CD4-positive, alpha-beta T cell (primary cell): ENCODE measurements at regions not wholly inside any gene's neighbourhood (a gene's known extent, or its start where the extent isn't known, plus 50 kb on each side); places are given as distances from the start of the nearest gene placed in this dataset.
"Not testable (repeated sequence)": the region's sequence is repeated elsewhere in the genome, so short reads cannot be mapped to it uniquely, and the experiment has no call there.

Source experiments
- ATAC-seq: fragments of 200-7000 bp; cut with Tn5 transposase; one replicate; pipeline ENCODE4 v1.10.0; 2022; ENCODE audit warnings: mild to moderate bottlenecking; ENCODE audit not compliant: poor library complexity
- CTCF ChIA-PET: fragments of 350-600 bp; sonication (Branson Sonifier 250); formaldehyde crosslinking; loops from one replicate; lab custom pipeline; 2021; ENCODE audit warnings: antibody characterized with exemption, inconsistent platforms; lab: Charles Lee
- POLR2A ChIA-PET: fragments of 350-600 bp; sonication (Branson Sonifier 250); formaldehyde crosslinking; loops from one replicate; lab custom pipeline; 2021; ENCODE audit warnings: antibody characterized with exemption, inconsistent platforms; lab: Charles Lee
- DNase-seq, 14 experiments: peaks; one replicate each; pipeline ENCODE4 v3.0.0-alpha.2; 2013 to 2020; ENCODE audit warnings: mixed read lengths in 2 of 14
- H3K27ac ChIP-seq, 2 donors: one replicate each; pipeline versions ENCODE4 v1.5.1 to v1.7.0; 2013; ENCODE audit warnings: low read length in 2 of 2, low read depth in 1 of 2, mild to moderate bottlenecking in 1 of 2
- H3K27me3 ChIP-seq, 2 experiments: 1 replicate in 1 of 2; 2 replicates in 1 of 2; pipeline versions ENCODE4 v1.6.1 to v1.7.0; 2013; ENCODE audit warnings: low read length in 2 of 2, control low read depth in 1 of 2, mild to moderate bottlenecking in 1 of 2, moderate library complexity in 1 of 2; ENCODE audit not compliant: insufficient read depth in 2 of 2, control insufficient read depth in 1 of 2
- H3K36me3 ChIP-seq: one replicate; pipeline ENCODE4 v1.6.1; 2013; ENCODE audit warnings: low read length, control low read depth; ENCODE audit not compliant: insufficient read depth
- H3K4me1 ChIP-seq: one replicate; pipeline ENCODE4 v1.6.1; 2013; ENCODE audit warnings: low read length, control low read depth; ENCODE audit not compliant: insufficient read depth
- H3K4me3 ChIP-seq: one replicate; pipeline ENCODE4 v1.5.1; 2013; ENCODE audit warnings: mild to moderate bottlenecking, low read length, moderate library complexity
- H3K9me3 ChIP-seq, 2 experiments: 1 replicate in 1 of 2; 2 replicates in 1 of 2; pipeline versions ENCODE4 v1.6.1 to v1.7.0; 2013; ENCODE audit warnings: low read length in 2 of 2, mild to moderate bottlenecking in 2 of 2, control low read depth in 1 of 2, moderate library complexity in 1 of 2; ENCODE audit not compliant: control insufficient read depth in 1 of 2, insufficient read depth in 1 of 2
- H3K27ac Mint-ChIP-seq: one replicate; pipeline ENCODE4 v1.8.0; 2020; ENCODE audit warnings: mixed read lengths
- H3K27me3 Mint-ChIP-seq: one replicate; pipeline ENCODE4 v1.8.0; 2021; ENCODE audit warnings: mixed read lengths
- H3K36me3 Mint-ChIP-seq: one replicate; pipeline ENCODE4 v1.8.0; 2021; ENCODE audit warnings: low read depth, mixed read lengths
- H3K4me1 Mint-ChIP-seq: one replicate; pipeline ENCODE4 v1.8.0; 2021; ENCODE audit warnings: low read depth, mixed read lengths
- H3K4me3 Mint-ChIP-seq: one replicate; pipeline ENCODE4 v1.8.0; 2020; ENCODE audit warnings: mild to moderate bottlenecking, mixed read lengths
- H3K9me3 Mint-ChIP-seq: one replicate; pipeline ENCODE4 v1.8.0; 2020; ENCODE audit warnings: mixed read lengths
- intact Hi-C, 2 experiments: fragments of 100-400 bp; cut with DNase I in 1 of 2; cut with micrococcal nuclease in 1 of 2; formaldehyde crosslinking; loops; one replicate each; pipeline versions ENCODE4 v1.15.1 to v1.9.0; 2023 to 2025; cut with DNase I, micrococcal nuclease
- TF ChIP-seq, protein P1 (sequence below): fragments of 200-600 bp; IDR thresholded peaks from one replicate; pipeline ENCODE4 v1.8.0; 2022; ENCODE audit warnings: antibody characterized with exemption, mild to moderate bottlenecking

DNA sequence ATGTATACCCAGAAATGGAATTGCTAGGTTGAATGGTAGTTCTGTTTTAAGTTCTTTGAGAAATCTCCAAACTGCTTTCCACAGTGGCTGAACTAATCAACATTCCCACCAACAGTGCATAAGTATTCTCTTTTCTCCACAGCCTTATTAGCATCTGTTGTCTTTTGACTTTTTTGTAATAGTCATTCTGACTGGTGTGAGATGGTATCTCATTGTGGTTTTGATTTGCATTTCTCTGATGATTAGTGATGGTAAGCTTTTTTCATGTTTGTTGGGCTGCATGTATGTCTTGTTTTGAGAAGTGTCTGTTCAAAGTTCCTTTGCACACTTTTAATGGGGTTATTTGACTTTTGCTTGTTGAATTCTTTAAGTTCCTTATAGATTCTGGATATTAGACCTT, 52.4 kb upstream of the EHHADH start:
- ATAC-seq, H3K27ac ChIP-seq, H3K27me3 Mint-ChIP-seq, H3K27ac Mint-ChIP-seq, H3K36me3 ChIP-seq, H3K4me1 ChIP-seq, H3K4me3 ChIP-seq, H3K27me3 ChIP-seq, H3K9me3 ChIP-seq, DNase-seq, H3K4me1 Mint-ChIP-seq, H3K4me3 Mint-ChIP-seq, POLR2A ChIA-PET, CTCF ChIA-PET: not testable (repeated sequence)
- intact Hi-C loops, result loop anchor here in 1 of 2 experiments (10.0 kb wide), 1 partner anchor 431 kb away; no protein-coding TSS in a partner anchor
- peaks cover 14% of the 10 kb centered on the region for H3K9me3 Mint-ChIP-seq
- H3K36me3 Mint-ChIP-seq, result peaks cover 69% of the 10 kb centered on the region

GRCh38 chr3:185306847-185307246, 53.0 kb upstream of the EHHADH start:
- Histone ChIP-seq H3K36me3 (no peaks in the 10 kb centered on the region), H3K4me3 (no peak overlapping the region), H3K9me3 (peaks cover 4 to 5% of the 10 kb centered on the region in 2 experiments), H3K27me3 (no peaks in the 10 kb centered on the region), H3K27ac (no peak overlapping the region), H3K4me1 (no peaks in the 10 kb centered on the region)
- Mint-ChIP-seq H3K36me3 (peaks cover 65% of the 10 kb centered on the region), H3K27me3 (peaks cover 5% of the 10 kb centered on the region), H3K4me3 (no peak overlapping the region), H3K27ac (no peak overlapping the region), H3K4me1 (no peaks in the 10 kb centered on the region), H3K9me3 (peaks cover 14% of the 10 kb centered on the region)
- intact Hi-C loops, result loop anchor here in 1 of 2 experiments (10.0 kb wide), 1 partner anchor 432 kb away; no protein-coding TSS in a partner anchor
- ATAC-seq (no peak), DNase-seq (no peak)
- TF ChIP-seq, protein P1, sequence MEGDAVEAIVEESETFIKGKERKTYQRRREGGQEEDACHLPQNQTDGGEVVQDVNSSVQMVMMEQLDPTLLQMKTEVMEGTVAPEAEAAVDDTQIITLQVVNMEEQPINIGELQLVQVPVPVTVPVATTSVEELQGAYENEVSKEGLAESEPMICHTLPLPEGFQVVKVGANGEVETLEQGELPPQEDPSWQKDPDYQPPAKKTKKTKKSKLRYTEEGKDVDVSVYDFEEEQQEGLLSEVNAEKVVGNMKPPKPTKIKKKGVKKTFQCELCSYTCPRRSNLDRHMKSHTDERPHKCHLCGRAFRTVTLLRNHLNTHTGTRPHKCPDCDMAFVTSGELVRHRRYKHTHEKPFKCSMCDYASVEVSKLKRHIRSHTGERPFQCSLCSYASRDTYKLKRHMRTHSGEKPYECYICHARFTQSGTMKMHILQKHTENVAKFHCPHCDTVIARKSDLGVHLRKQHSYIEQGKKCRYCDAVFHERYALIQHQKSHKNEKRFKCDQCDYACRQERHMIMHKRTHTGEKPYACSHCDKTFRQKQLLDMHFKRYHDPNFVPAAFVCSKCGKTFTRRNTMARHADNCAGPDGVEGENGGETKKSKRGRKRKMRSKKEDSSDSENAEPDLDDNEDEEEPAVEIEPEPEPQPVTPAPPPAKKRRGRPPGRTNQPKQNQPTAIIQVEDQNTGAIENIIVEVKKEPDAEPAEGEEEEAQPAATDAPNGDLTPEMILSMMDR, result no peak
- POLR2A ChIA-PET, result no interaction called here
- CTCF ChIA-PET, result no interaction called here

GRCh38 chr3:185308126-185308754, 54.4 kb upstream of the EHHADH start:
- H3K4me3 ChIP-seq, result no peak overlapping the region
- H3K27ac ChIP-seq, result no peak overlapping the region
- no peaks in the 10 kb centered on the region for H3K27me3 ChIP-seq
- no peaks in the 10 kb centered on the region for H3K4me1 ChIP-seq
- no peak overlapping the region for H3K4me3 Mint-ChIP-seq
- peaks cover 4 to 5% of the 10 kb centered on the region in 2 experiments for H3K9me3 ChIP-seq
- H3K9me3 Mint-ChIP-seq, result peaks cover 14% of the 10 kb centered on the region
- no peaks in the 10 kb centered on the region for H3K36me3 ChIP-seq
- ATAC-seq, result no peak
- peaks cover 62% of the 10 kb centered on the region for H3K36me3 Mint-ChIP-seq
- H3K27ac Mint-ChIP-seq, result no peak overlapping the region
- intact Hi-C loops, result loop anchor here in 1 of 2 experiments (10.0 kb wide), 1 partner anchor 433 kb away; no protein-coding TSS in a partner anchor
- TF ChIP-seq, protein P1, result peak; percentile 60
- peak in 12 of 14 experiments; percentile 3 to 64 (median 22) for DNase-seq
- CTCF ChIA-PET, result interaction anchor here (1.2 kb wide), 1 partner anchor 11 kb away, joined by 3 read pairs; no protein-coding TSS in a partner anchor
- POLR2A ChIA-PET, result no interaction called here
- H3K27me3 Mint-ChIP-seq, result peaks cover 9% of the 10 kb centered on the region
- H3K4me1 Mint-ChIP-seq, result no peaks in the 10 kb centered on the region
